ENCODE measurements at regions not wholly inside any gene's neighbourhood (a gene's known extent, or its start where the extent isn't known, plus 50 kb on each side); places are given as distances from the start of the nearest gene placed in this dataset.

DNA sequence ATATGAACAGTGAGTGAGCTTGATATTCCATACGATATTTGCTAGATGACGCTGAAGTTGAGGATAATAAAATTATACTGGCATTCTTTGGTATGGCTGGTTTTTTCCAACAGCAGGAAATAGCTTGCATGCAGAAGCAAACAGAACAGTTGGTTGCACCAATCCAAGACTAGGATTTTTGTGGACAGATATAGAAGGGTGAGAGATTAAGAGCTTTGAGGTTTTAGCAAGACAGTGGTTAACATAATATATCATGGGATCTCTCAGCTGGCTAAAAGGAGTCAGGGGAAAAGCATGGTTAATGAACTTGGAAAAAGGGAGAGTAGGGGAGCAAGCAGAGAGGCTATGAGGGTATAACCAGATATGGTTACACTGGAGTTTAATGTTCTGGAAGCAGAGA, 127.9 kb downstream of the DHX15 start:
- CTCF ChIA-PET: no interaction called here
- Histone ChIP-seq H3K9me3 (no peaks in the 10 kb centered on the region), H3K27me3 (replicated peaks; ENCODE audit: control insufficient read depth, insufficient read depth, low read length) (no peaks in the 10 kb centered on the region), H3K4me3 (ENCODE audit: low read depth, low read length) (no peak overlapping the region), H3K36me3 (ENCODE audit: control insufficient read depth, insufficient read depth, low read length) (no peaks in the 10 kb centered on the region), H3K4me1 (no peaks in the 10 kb centered on the region)
- POLR2A ChIA-PET: no interaction called here
- intact Hi-C loops (cut with micrococcal nuclease; ENCODE audit: unreplicated experiment): no loop called here
- Mint-ChIP-seq H3K27ac (ENCODE audit: unreplicated experiment) (no peak overlapping the region), H3K36me3 (ENCODE audit: insufficient read depth, unreplicated experiment) (no peaks in the 10 kb centered on the region), H3K4me1 (ENCODE audit: low read depth, unreplicated experiment) (no peaks in the 10 kb centered on the region), H3K27me3 (ENCODE audit: insufficient read depth, unreplicated experiment) (peaks cover 16% of the 10 kb centered on the region), H3K4me3 (ENCODE audit: unreplicated experiment) (no peak overlapping the region), H3K9me3 (ENCODE audit: unreplicated experiment) (no peaks in the 10 kb centered on the region)
- no peak for DNase-seq
- TF ChIP-seq, protein P1, sequence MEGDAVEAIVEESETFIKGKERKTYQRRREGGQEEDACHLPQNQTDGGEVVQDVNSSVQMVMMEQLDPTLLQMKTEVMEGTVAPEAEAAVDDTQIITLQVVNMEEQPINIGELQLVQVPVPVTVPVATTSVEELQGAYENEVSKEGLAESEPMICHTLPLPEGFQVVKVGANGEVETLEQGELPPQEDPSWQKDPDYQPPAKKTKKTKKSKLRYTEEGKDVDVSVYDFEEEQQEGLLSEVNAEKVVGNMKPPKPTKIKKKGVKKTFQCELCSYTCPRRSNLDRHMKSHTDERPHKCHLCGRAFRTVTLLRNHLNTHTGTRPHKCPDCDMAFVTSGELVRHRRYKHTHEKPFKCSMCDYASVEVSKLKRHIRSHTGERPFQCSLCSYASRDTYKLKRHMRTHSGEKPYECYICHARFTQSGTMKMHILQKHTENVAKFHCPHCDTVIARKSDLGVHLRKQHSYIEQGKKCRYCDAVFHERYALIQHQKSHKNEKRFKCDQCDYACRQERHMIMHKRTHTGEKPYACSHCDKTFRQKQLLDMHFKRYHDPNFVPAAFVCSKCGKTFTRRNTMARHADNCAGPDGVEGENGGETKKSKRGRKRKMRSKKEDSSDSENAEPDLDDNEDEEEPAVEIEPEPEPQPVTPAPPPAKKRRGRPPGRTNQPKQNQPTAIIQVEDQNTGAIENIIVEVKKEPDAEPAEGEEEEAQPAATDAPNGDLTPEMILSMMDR (IDR thresholded peaks at IDR 0.05; ENCODE audit: insufficient read depth in 1 of 2, low read depth in 1 of 2, low read length in 1 of 2, severe bottlenecking in 1 of 2, unreplicated experiment in 1 of 2): no peak
- no TSS peak for BruUV-seq (replicated peaks)

DNA sequence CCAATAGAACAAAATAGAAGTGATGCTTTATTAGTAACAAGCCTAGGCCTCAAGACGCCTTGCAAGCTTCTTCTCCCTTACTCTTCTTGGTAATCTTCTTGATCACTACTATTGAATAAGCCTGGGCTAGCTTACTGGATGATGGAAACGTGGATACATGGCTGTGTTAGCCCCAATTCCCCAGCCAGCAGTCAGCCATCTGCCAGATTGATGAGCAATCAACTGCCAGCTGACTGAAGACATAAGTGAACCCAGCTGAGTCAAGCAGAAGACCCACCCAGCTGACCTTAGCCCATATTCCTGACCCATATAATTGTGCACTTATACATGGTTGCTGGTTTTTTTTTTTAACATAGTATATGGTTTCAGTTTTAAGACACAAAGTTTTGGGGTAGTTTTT, 130.4 kb downstream of the DHX15 start:
- H3K36me3 Mint-ChIP-seq (ENCODE audit: insufficient read depth, unreplicated experiment): no peaks in the 10 kb centered on the region

DNA sequence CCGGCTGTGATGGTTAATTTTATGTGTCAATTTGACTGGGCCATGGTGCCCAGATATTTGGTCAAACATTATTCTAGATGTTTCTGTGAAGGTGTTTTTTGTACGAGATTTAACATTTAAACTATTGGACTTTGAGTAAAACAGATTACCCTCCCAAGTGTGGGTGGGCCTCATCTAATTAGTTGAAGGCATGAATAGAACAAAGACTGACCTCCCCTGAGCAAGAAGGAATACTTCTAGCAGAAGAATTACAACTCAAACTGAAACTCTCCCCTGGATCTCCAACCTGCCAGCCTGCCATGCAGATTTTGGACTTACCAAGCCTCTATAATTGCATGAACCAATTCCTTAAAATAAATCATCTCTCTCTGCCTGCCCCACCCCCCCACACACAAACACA, 132.5 kb downstream of the DHX15 start:
- no TSS peak for BruUV-seq (replicated peaks)
- peaks cover 30% of the 10 kb centered on the region for H3K27me3 Mint-ChIP-seq (ENCODE audit: insufficient read depth, unreplicated experiment)
- Histone ChIP-seq H3K27me3 (replicated peaks; ENCODE audit: control insufficient read depth, insufficient read depth, low read length) (no peaks in the 10 kb centered on the region), H3K36me3 (ENCODE audit: control insufficient read depth, insufficient read depth, low read length) (no peaks in the 10 kb centered on the region), H3K9me3 (no peaks in the 10 kb centered on the region), H3K4me3 (ENCODE audit: low read depth, low read length) (no peak overlapping the region), H3K4me1 (no peaks in the 10 kb centered on the region)
- intact Hi-C loops (cut with micrococcal nuclease; ENCODE audit: unreplicated experiment): no loop called here
- no peaks in the 10 kb centered on the region for H3K9me3 Mint-ChIP-seq (ENCODE audit: unreplicated experiment)
- ChIA-PET POLR2A (no interaction called here), CTCF (no interaction called here)
- no peaks in the 10 kb centered on the region for H3K4me1 Mint-ChIP-seq (ENCODE audit: low read depth, unreplicated experiment)
- TF ChIP-seq, protein P1 (IDR thresholded peaks at IDR 0.05; ENCODE audit: insufficient read depth in 1 of 2, low read depth in 1 of 2, low read length in 1 of 2, severe bottlenecking in 1 of 2, unreplicated experiment in 1 of 2): no peak
- no peaks in the 10 kb centered on the region for H3K36me3 Mint-ChIP-seq (ENCODE audit: insufficient read depth, unreplicated experiment)
- H3K4me3 Mint-ChIP-seq (ENCODE audit: unreplicated experiment): no peak overlapping the region
- no peak overlapping the region for H3K27ac Mint-ChIP-seq (ENCODE audit: unreplicated experiment)
- no peak for DNase-seq

More for the DNA sequence above, 130.4 kb downstream of the DHX15 start:
- no peaks in the 10 kb centered on the region for H3K9me3 Mint-ChIP-seq (ENCODE audit: unreplicated experiment)
- intact Hi-C loops (cut with micrococcal nuclease; ENCODE audit: unreplicated experiment): no loop called here
- ChIA-PET POLR2A (no interaction called here), CTCF (no interaction called here)
- H3K27me3 ChIP-seq (replicated peaks; ENCODE audit: control insufficient read depth, insufficient read depth, low read length): no peaks in the 10 kb centered on the region
- TF ChIP-seq, protein P1 (IDR thresholded peaks at IDR 0.05; ENCODE audit: insufficient read depth in 1 of 2, low read depth in 1 of 2, low read length in 1 of 2, severe bottlenecking in 1 of 2, unreplicated experiment in 1 of 2): no peak
- H3K9me3 ChIP-seq: no peaks in the 10 kb centered on the region
- H3K4me3 Mint-ChIP-seq (ENCODE audit: unreplicated experiment): no peak overlapping the region
- H3K27ac Mint-ChIP-seq (ENCODE audit: unreplicated experiment): no peak overlapping the region
- H3K27me3 Mint-ChIP-seq (ENCODE audit: insufficient read depth, unreplicated experiment): peaks cover 21% of the 10 kb centered on the region
- H3K36me3 ChIP-seq (ENCODE audit: control insufficient read depth, insufficient read depth, low read length): no peaks in the 10 kb centered on the region
- DNase-seq: no peak
- H3K4me3 ChIP-seq (ENCODE audit: low read depth, low read length): no peak overlapping the region
- H3K4me1 Mint-ChIP-seq (ENCODE audit: low read depth, unreplicated experiment): no peaks in the 10 kb centered on the region
- no TSS peak for BruUV-seq (replicated peaks)
- no peaks in the 10 kb centered on the region for H3K4me1 ChIP-seq
